Cardiac muscle cell (in vitro differentiated cells and primary cell): ENCODE measurements at regions not wholly inside any gene's neighbourhood (a gene's known extent, or its start where the extent isn't known, plus 50 kb on each side); places are given as distances from the start of the nearest gene placed in this dataset.

Experiments used
- DNase-seq, 2 donors: peaks; one replicate each; pipeline versions ENCODE4 v3.0.0 to v3.0.0-alpha.2; 2010 to 2017; ENCODE audit warnings: low read depth in 1 of 2, low spot score in 1 of 2
- H3K27ac ChIP-seq: fragments of 200-600 bp; sonication (generic); 2 replicates; pipeline ENCODE4 v1.5.1; 2016
- H3K27me3 ChIP-seq: fragments of 200-600 bp; sonication (generic); 2 replicates; pipeline ENCODE4 v1.6.0; 2016; ENCODE audit warnings: control low read depth
- H3K36me3 ChIP-seq: fragments of 200-600 bp; sonication (generic); 2 replicates; pipeline ENCODE4 v1.5.1; 2016; ENCODE audit warnings: control low read depth
- H3K4me1 ChIP-seq: fragments of 200-600 bp; sonication (generic); 2 replicates; pipeline ENCODE4 v1.8.1; 2017; ENCODE audit warnings: low read depth, mild to moderate bottlenecking, mixed run types
- H3K4me3 ChIP-seq: fragments of 200-600 bp; sonication (generic); 2 replicates; pipeline ENCODE4 v1.5.1; 2016; ENCODE audit warnings: mild to moderate bottlenecking
- H3K9me3 ChIP-seq: fragments of 200-600 bp; sonication (generic); 2 replicates; pipeline ENCODE4 v1.5.1; 2017; ENCODE audit warnings: low read depth, mild to moderate bottlenecking, control low read depth
- TF ChIP-seq, protein P1 (sequence below): IDR thresholded peaks from 2 replicates; pipeline ENCODE4 v1.5.1; 2012; ENCODE audit warnings: low read depth, mild to moderate bottlenecking, low read length

DNA sequence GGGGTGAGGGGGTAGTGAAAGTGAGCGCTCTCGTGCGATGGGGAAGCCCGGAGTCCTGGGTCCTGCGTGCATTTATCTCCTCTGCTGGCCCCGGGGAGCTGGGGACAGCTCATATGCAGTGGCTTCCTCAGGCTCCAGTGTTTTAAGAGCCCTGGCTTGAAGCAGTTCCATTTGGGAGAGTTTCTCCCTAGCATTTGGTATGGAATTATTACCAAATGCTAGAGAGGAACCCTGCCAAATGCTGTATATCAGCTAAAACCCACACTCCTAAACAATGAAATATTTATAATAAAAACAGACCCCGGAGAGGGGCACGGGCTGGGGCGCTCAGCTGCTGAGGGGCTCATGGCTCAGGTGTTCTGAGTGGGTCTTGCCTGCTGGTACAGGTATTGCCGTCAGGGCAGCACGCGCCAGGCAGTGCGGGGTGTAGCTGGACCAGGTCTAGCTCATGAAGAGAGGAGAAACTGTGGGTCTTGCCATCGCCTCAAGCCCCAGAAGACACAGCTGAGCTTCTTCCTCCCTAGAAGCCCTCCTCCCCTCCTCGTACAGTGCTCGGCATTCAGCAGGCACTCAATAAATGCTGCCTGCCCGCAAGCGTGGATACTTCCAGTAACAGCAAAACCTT lies 163.6 kb upstream of the ZNF536 start:
- Histone ChIP-seq H3K27ac (no peak overlapping the region), H3K4me3 (no peak overlapping the region), H3K27me3 (no peaks in the 10 kb centered on the region), H3K36me3 (no peaks in the 10 kb centered on the region), H3K4me1 (no peaks in the 10 kb centered on the region), H3K9me3 (no peaks in the 10 kb centered on the region)
- no peak for DNase-seq
- TF ChIP-seq, protein P1, sequence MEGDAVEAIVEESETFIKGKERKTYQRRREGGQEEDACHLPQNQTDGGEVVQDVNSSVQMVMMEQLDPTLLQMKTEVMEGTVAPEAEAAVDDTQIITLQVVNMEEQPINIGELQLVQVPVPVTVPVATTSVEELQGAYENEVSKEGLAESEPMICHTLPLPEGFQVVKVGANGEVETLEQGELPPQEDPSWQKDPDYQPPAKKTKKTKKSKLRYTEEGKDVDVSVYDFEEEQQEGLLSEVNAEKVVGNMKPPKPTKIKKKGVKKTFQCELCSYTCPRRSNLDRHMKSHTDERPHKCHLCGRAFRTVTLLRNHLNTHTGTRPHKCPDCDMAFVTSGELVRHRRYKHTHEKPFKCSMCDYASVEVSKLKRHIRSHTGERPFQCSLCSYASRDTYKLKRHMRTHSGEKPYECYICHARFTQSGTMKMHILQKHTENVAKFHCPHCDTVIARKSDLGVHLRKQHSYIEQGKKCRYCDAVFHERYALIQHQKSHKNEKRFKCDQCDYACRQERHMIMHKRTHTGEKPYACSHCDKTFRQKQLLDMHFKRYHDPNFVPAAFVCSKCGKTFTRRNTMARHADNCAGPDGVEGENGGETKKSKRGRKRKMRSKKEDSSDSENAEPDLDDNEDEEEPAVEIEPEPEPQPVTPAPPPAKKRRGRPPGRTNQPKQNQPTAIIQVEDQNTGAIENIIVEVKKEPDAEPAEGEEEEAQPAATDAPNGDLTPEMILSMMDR: no peak

DNA sequence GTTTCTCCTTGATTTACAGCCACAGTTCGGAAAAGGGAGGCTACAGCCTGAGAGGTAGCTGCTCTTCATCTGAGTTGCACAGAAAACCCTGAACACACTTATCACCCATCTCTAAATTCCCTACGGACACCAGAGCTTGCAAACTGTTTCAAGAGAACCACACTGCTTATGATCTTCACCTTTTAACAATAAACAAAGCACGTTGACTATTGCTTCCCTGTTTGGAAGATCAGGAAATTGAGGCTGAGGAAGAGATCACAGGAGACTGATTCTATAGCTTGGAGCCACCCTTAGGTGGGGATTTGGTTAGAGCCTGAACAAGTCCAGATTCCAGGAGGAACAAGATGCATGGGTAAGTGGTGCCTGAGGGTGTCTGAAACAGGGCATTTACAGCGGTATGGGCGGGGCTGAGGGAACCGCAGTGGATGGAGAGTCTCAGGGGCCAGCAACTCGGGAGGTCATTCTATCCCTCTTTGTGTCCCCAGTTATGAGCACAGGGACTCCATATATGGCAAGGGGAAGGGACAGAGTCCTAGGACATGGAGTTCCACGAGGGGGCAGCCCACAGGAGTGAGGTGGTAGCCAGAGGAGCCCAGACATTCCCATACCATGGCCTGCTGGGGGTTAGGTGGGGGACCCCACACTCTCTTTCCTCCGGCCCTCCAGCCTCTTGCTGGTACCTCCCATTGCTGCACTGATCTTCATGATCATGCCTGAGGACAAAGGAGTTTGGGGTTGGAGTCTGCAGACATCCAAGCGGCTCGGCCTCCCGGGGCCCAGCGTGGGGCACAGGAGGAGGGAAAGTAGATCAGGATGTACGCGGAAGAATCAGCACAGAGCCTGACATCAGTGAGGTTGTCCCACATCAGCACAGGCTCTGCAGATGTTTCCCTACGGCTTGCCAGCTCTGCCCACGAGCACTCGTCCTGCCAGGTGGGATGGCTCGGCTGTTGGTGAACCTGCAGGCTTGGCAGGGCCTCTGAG lies 162.3 kb upstream of the ZNF536 start:
- H3K27me3 ChIP-seq: no peaks in the 10 kb centered on the region
- TF ChIP-seq, protein P1: no peak
- no peak for DNase-seq
- no peaks in the 10 kb centered on the region for H3K9me3 ChIP-seq
- no peaks in the 10 kb centered on the region for H3K4me1 ChIP-seq
- no peak overlapping the region for H3K4me3 ChIP-seq
- no peak overlapping the region for H3K27ac ChIP-seq
- no peaks in the 10 kb centered on the region for H3K36me3 ChIP-seq

DNA sequence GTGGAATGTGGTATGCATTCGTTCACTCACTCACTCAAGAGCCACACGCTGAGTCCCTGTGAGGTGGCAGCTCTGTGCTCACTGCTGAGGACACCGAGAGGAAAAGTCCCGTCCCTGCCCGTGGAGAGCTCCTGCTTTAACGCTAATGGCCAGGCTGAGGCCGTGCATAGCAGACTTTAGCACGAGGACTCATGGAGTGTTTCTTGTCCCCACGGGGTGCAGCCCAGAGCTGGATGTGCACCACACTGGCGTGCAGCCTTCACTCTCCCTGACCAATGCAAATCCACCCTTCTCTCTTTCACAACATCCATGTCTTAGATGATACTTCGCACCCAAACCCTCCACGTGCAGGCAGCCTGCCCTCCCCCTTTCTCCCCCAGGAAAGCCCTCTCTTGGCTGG lies 159.6 kb upstream of the ZNF536 start:
- no peaks in the 10 kb centered on the region for H3K36me3 ChIP-seq
- TF ChIP-seq, protein P1: no peak
- H3K27me3 ChIP-seq: peaks cover 3% of the 10 kb centered on the region
- DNase-seq: no peak
- H3K9me3 ChIP-seq: no peaks in the 10 kb centered on the region
- no peak overlapping the region for H3K27ac ChIP-seq
- no peaks in the 10 kb centered on the region for H3K4me1 ChIP-seq
- H3K4me3 ChIP-seq: no peak overlapping the region

DNA sequence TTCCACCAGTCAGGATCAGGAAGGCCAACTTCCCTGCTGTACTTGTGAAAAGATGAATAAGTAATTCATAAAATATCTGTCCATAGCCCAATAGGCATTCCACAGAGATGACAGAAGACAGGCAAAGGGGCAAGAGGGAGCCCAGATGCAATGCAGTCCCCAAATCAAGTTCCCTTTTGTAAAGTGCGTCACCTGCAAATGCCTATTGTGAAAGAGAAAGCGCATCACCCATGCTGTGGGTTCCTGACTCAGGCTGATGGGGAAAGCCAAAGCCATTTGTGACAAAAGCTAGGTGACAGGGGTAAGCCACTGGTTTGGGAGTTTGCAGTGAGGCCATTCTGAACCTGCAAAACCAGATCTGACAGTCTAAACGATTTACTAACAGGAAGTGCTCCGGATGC lies 157.5 kb upstream of the ZNF536 start:
- TF ChIP-seq, protein P1: no peak
- Histone ChIP-seq H3K9me3 (no peaks in the 10 kb centered on the region), H3K4me3 (no peak overlapping the region), H3K27ac (no peak overlapping the region), H3K4me1 (no peaks in the 10 kb centered on the region), H3K27me3 (peaks cover 6% of the 10 kb centered on the region), H3K36me3 (no peaks in the 10 kb centered on the region)
- DNase-seq: no peak

DNA sequence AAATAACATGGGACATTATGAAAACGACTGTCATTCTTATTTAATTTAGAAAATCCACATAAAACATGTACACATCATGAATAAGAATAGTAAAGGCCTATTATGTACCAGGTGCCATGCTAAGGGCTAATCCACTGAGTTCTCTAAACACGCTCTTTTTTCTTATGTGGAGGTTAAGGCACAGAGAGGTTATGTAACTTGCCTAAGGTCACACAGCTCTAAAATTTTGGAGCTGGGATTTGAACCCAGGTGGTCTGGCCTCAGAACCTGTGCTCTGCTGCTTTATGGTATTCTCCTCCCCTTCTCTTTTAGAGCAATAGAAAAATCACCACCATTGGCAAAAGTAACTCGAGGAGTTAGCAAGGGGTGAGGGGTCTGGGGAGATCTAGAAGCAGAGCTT lies 156.9 kb upstream of the ZNF536 start:
- Histone ChIP-seq H3K9me3 (no peaks in the 10 kb centered on the region), H3K36me3 (no peaks in the 10 kb centered on the region), H3K4me1 (no peaks in the 10 kb centered on the region), H3K27ac (no peak overlapping the region), H3K27me3 (peaks cover 12% of the 10 kb centered on the region), H3K4me3 (no peak overlapping the region)
- TF ChIP-seq, protein P1: no peak
- no peak for DNase-seq
